ENCODE measurements at regions not wholly inside any gene's neighbourhood (a gene's known extent, or its start where the extent isn't known, plus 50 kb on each side); places are given as distances from the start of the nearest gene placed in this dataset.

GRCh38 chr1:105326886-105327285 lies 1577.2 kb downstream of the AMY1C start:
- H3K4me3 ChIP-seq (ENCODE audit: low read depth, poor library complexity, severe bottlenecking) = no peak overlapping the region
- WGBS, 2 donors = 67 to 83% methylated on average over 1 of the region's 1 CpG
- no peak for TF ChIP-seq POLR2A (IDR thresholded peaks at IDR 0.05)
- no peak for TF ChIP-seq CTCF (IDR thresholded peaks at IDR 0.05)
- no peak for DNase-seq (ENCODE audit: low spot score in 2 of 2)
- intact Hi-C loops (cut with DNase I; ENCODE audit: low total_unique reads) = no loop called here

GRCh38 chr1:105337420-105337819 lies 1587.7 kb downstream of the AMY1C start:
- no peak for TF ChIP-seq CTCF (IDR thresholded peaks at IDR 0.05)
- no peak for TF ChIP-seq POLR2A (IDR thresholded peaks at IDR 0.05)
- no peak overlapping the region for H3K4me3 ChIP-seq (ENCODE audit: low read depth, poor library complexity, severe bottlenecking)
- no peak for DNase-seq (ENCODE audit: low spot score in 2 of 2)
- intact Hi-C loops (cut with DNase I; ENCODE audit: low total_unique reads) = no loop called here

- no peak for DNase-seq (ENCODE audit: low spot score in 2 of 2)
- WGBS, 2 donors = 87 to 93% methylated on average over 2 of the region's 2 CpGs
- TF ChIP-seq CTCF (IDR thresholded peaks at IDR 0.05) = no peak
- no peak for TF ChIP-seq POLR2A (IDR thresholded peaks at IDR 0.05)
- H3K4me3 ChIP-seq (ENCODE audit: low read depth, poor library complexity, severe bottlenecking) = no peak overlapping the region
- intact Hi-C loops (cut with DNase I; ENCODE audit: low total_unique reads) = no loop called here
These were observed 1593.6 kb downstream of the AMY1C start for GRCh38 chr1:105343317-105343716.

GRCh38 chr1:105359457-105359856 lies 1609.8 kb downstream of the AMY1C start:
- TF ChIP-seq CTCF (IDR thresholded peaks at IDR 0.05) (no peak), POLR2A (IDR thresholded peaks at IDR 0.05) (no peak)
- intact Hi-C loops (cut with DNase I; ENCODE audit: low total_unique reads) = no loop called here
- H3K4me3 ChIP-seq (ENCODE audit: low read depth, poor library complexity, severe bottlenecking) = no peak overlapping the region
- DNase-seq (ENCODE audit: low spot score in 2 of 2) = no peak
- WGBS, 2 donors = 71 to 74% methylated on average over 1 of the region's 1 CpG

- 81 to 89% methylated on average over 1 of the region's 1 CpG for WGBS, 2 donors
- TF ChIP-seq POLR2A (IDR thresholded peaks at IDR 0.05) (no peak), CTCF (IDR thresholded peaks at IDR 0.05) (no peak)
- H3K4me3 ChIP-seq (ENCODE audit: low read depth, poor library complexity, severe bottlenecking) = no peak overlapping the region
- intact Hi-C loops (cut with DNase I; ENCODE audit: low total_unique reads) = no loop called here
- DNase-seq (ENCODE audit: low spot score in 2 of 2) = no peak
These were observed 1612.7 kb downstream of the AMY1C start for GRCh38 chr1:105362438-105362837.

GRCh38 chr1:105368446-105368845 lies 1618.7 kb downstream of the AMY1C start:
- TF ChIP-seq CTCF (IDR thresholded peaks at IDR 0.05) (no peak), POLR2A (IDR thresholded peaks at IDR 0.05) (no peak)
- intact Hi-C loops (cut with DNase I; ENCODE audit: low total_unique reads) = loop anchor here (1.0 kb wide), 1 partner anchor 43 kb away; no protein-coding TSS in a partner anchor
- no peak for DNase-seq (ENCODE audit: low spot score in 2 of 2)
- 77 to 78% methylated on average over 4 of the region's 4 CpGs for WGBS, 2 donors
- no peak overlapping the region for H3K4me3 ChIP-seq (ENCODE audit: low read depth, poor library complexity, severe bottlenecking)
